ENCODE measurements at regions not wholly inside any gene's neighbourhood (a gene's known extent, or its start where the extent isn't known, plus 50 kb on each side); places are given as distances from the start of the nearest gene placed in this dataset.

DNA sequence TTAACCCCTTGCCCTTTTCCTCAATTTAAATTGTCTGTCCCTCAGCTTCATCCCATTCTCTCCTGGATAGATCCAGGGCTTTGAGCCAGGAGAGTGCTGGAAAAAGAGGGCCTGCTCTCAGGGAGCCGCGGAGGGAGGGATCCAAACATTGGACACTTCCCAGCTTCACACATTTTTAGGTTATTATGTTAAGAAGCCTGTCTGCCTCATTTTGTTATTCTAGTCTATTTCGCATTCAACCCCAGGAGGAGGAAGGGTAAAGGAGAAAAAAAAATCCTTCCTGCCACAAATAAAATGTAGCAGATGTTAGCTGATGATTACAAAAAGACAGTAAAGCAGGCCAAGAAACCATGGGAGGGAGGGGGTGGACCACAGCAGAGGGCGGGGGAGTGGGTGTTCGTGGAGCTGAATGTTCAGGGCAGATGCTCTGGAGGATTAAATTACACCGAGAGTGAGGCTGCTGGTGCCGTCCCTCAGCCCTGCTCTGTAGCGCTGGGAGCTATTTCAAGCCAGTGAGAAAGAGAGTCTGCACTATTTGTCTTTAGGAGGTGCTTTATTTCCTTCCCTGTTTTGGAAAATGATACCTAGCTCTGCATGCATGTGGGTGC, 60.6 kb upstream of the ZFR start:
- no peak for TF ChIP-seq POLR2A (IDR thresholded peaks at IDR 0.05)
- TF ChIP-seq, protein P1, sequence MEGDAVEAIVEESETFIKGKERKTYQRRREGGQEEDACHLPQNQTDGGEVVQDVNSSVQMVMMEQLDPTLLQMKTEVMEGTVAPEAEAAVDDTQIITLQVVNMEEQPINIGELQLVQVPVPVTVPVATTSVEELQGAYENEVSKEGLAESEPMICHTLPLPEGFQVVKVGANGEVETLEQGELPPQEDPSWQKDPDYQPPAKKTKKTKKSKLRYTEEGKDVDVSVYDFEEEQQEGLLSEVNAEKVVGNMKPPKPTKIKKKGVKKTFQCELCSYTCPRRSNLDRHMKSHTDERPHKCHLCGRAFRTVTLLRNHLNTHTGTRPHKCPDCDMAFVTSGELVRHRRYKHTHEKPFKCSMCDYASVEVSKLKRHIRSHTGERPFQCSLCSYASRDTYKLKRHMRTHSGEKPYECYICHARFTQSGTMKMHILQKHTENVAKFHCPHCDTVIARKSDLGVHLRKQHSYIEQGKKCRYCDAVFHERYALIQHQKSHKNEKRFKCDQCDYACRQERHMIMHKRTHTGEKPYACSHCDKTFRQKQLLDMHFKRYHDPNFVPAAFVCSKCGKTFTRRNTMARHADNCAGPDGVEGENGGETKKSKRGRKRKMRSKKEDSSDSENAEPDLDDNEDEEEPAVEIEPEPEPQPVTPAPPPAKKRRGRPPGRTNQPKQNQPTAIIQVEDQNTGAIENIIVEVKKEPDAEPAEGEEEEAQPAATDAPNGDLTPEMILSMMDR (IDR thresholded peaks at IDR 0.05 in 4 of 5, conservative IDR thresholded peaks at IDR 0.05 in 1 of 5), result no peak
